CD8-positive, alpha-beta memory T cell (primary cell): ENCODE measurements at regions not wholly inside any gene's neighbourhood (a gene's known extent, or its start where the extent isn't known, plus 50 kb on each side); places are given as distances from the start of the nearest gene placed in this dataset.

Experiments used
- CTCF ChIA-PET: fragments of 350-600 bp; sonication (Branson Sonifier 250); formaldehyde crosslinking; loops from one replicate; lab custom pipeline; 2021; ENCODE audit warnings: antibody characterized with exemption; lab: Charles Lee
- POLR2A ChIA-PET: fragments of 350-600 bp; sonication (Branson Sonifier 250); formaldehyde crosslinking; loops from one replicate; lab custom pipeline; 2021; ENCODE audit warnings: antibody characterized with exemption; lab: Charles Lee
- DNase-seq, 5 donors: peaks; one replicate each; pipeline versions ENCODE4 v3.0.0 to v3.0.0-alpha.2; 2020 to 2022; ENCODE audit warnings: mixed read lengths in 1 of 5
- H3K27ac ChIP-seq: one replicate; pipeline ENCODE4 v1.7.0; 2013; ENCODE audit warnings: low read depth, mild to moderate bottlenecking, low read length, moderate library complexity
- H3K27me3 ChIP-seq: 2 replicates; pipeline ENCODE4 v1.7.0; 2013; ENCODE audit warnings: low read length, mild to moderate bottlenecking; ENCODE audit not compliant: insufficient read depth, poor library complexity, severe bottlenecking
- H3K36me3 ChIP-seq: 2 replicates; pipeline ENCODE4 v1.7.0; 2013; ENCODE audit warnings: mild to moderate bottlenecking, low read length, moderate library complexity; ENCODE audit not compliant: insufficient read depth
- H3K4me1 ChIP-seq: 2 replicates; pipeline ENCODE4 v1.7.0; 2013; ENCODE audit warnings: mild to moderate bottlenecking, low read length, moderate library complexity; ENCODE audit not compliant: insufficient read depth
- H3K4me3 ChIP-seq: 2 replicates; pipeline ENCODE4 v1.7.0; 2013; ENCODE audit warnings: mild to moderate bottlenecking, low read length
- H3K9me3 ChIP-seq: 2 replicates; pipeline ENCODE4 v1.7.0; 2013; ENCODE audit warnings: mild to moderate bottlenecking, low read length
- H3K27ac Mint-ChIP-seq, 8 donors: one replicate each; pipeline ENCODE4 v1.8.0; 2020 to 2021; ENCODE audit warnings: mixed read lengths in 8 of 8, mild to moderate bottlenecking in 6 of 8, inconsistent platforms in 3 of 8, moderate library complexity in 3 of 8
- H3K27me3 Mint-ChIP-seq, 2 donors: one replicate each; pipeline ENCODE4 v1.8.0; 2020 to 2021; ENCODE audit warnings: mixed read lengths in 2 of 2, mild to moderate bottlenecking in 1 of 2, moderate library complexity in 1 of 2
- H3K36me3 Mint-ChIP-seq, 3 donors: one replicate each; pipeline ENCODE4 v1.8.0; 2020 to 2021; ENCODE audit warnings: mixed read lengths in 3 of 3, inconsistent platforms in 1 of 3, mild to moderate bottlenecking in 1 of 3
- H3K4me1 Mint-ChIP-seq, 3 donors: one replicate each; pipeline ENCODE4 v1.8.0; 2020 to 2021; ENCODE audit warnings: mixed read lengths in 3 of 3, inconsistent platforms in 1 of 3, mild to moderate bottlenecking in 1 of 3
- H3K4me3 Mint-ChIP-seq, 7 donors: one replicate each; pipeline ENCODE4 v1.8.0; 2020 to 2021; ENCODE audit warnings: mixed read lengths in 7 of 7, mild to moderate bottlenecking in 6 of 7, moderate library complexity in 4 of 7, inconsistent platforms in 2 of 7
- H3K9me3 Mint-ChIP-seq, 5 donors: one replicate each; pipeline ENCODE4 v1.8.0; 2020 to 2022; ENCODE audit warnings: mixed read lengths in 5 of 5, mild to moderate bottlenecking in 3 of 5, moderate library complexity in 2 of 5, inconsistent platforms in 1 of 5

GRCh38 chr2:100720445-100720844 lies 99.5 kb upstream of the NPAS2 start:
- Histone ChIP-seq H3K4me3 (no peak overlapping the region), H3K4me1 (no peaks in the 10 kb centered on the region), H3K36me3 (no peaks in the 10 kb centered on the region), H3K9me3 (no peaks in the 10 kb centered on the region), H3K27me3 (no peaks in the 10 kb centered on the region), H3K27ac (no peak overlapping the region)
- DNase-seq = no peak
- no peaks in the 10 kb centered on the region for H3K9me3 Mint-ChIP-seq
- peaks cover 4 to 8% of the 10 kb centered on the region in 2 donors for H3K27me3 Mint-ChIP-seq
- ChIA-PET CTCF (no interaction called here), POLR2A (no interaction called here)
- no peaks in the 10 kb centered on the region for H3K36me3 Mint-ChIP-seq
- H3K4me1 Mint-ChIP-seq = no peaks in the 10 kb centered on the region
- H3K27ac Mint-ChIP-seq = no peak overlapping the region
- H3K4me3 Mint-ChIP-seq = no peak overlapping the region

- no peak overlapping the region for H3K27ac ChIP-seq
- no peaks in the 10 kb centered on the region for H3K9me3 Mint-ChIP-seq
- no peaks in the 10 kb centered on the region for H3K4me1 ChIP-seq
- no peaks in the 10 kb centered on the region for H3K4me1 Mint-ChIP-seq
- H3K4me3 ChIP-seq = no peak overlapping the region
- no peak overlapping the region for H3K4me3 Mint-ChIP-seq
- H3K27me3 Mint-ChIP-seq = peaks cover 6 to 17% of the 10 kb centered on the region in 2 donors
- DNase-seq = no peak
- no peak overlapping the region for H3K27ac Mint-ChIP-seq
- peaks cover 2% of the 10 kb centered on the region for H3K27me3 ChIP-seq
- no peaks in the 10 kb centered on the region for H3K36me3 Mint-ChIP-seq
- POLR2A ChIA-PET = no interaction called here
- CTCF ChIA-PET = no interaction called here
- no peaks in the 10 kb centered on the region for H3K36me3 ChIP-seq
- H3K9me3 ChIP-seq = no peaks in the 10 kb centered on the region
Measured at GRCh38 chr2:100721693-100722092, 98.2 kb upstream of the NPAS2 start.

- Mint-ChIP-seq H3K27me3 (peaks cover 6 to 19% of the 10 kb centered on the region in 2 donors), H3K36me3 (no peaks in the 10 kb centered on the region), H3K9me3 (no peaks in the 10 kb centered on the region), H3K27ac (no peak overlapping the region), H3K4me3 (no peak overlapping the region), H3K4me1 (no peaks in the 10 kb centered on the region)
- Histone ChIP-seq H3K27ac (no peak overlapping the region), H3K4me1 (no peaks in the 10 kb centered on the region), H3K36me3 (no peaks in the 10 kb centered on the region), H3K9me3 (no peaks in the 10 kb centered on the region), H3K4me3 (no peak overlapping the region), H3K27me3 (peaks cover 4% of the 10 kb centered on the region)
- POLR2A ChIA-PET = no interaction called here
- DNase-seq = no peak
- CTCF ChIA-PET = no interaction called here
Measured at GRCh38 chr2:100722125-100722524, 97.8 kb upstream of the NPAS2 start.

GRCh38 chr2:100726866-100727265 lies 93.1 kb upstream of the NPAS2 start:
- ChIA-PET CTCF (no interaction called here), POLR2A (no interaction called here)
- H3K4me1 Mint-ChIP-seq = no peaks in the 10 kb centered on the region
- H3K27me3 ChIP-seq = peaks cover 4% of the 10 kb centered on the region
- no peaks in the 10 kb centered on the region for H3K4me1 ChIP-seq
- H3K27ac Mint-ChIP-seq = no peak overlapping the region
- peaks cover 3 to 11% (median 6%) of the 10 kb centered on the region in 5 donors for H3K9me3 Mint-ChIP-seq
- no peak overlapping the region for H3K4me3 Mint-ChIP-seq
- no peaks in the 10 kb centered on the region for H3K36me3 Mint-ChIP-seq
- no peaks in the 10 kb centered on the region for H3K36me3 ChIP-seq
- peaks cover 8 to 48% of the 10 kb centered on the region in 2 donors for H3K27me3 Mint-ChIP-seq
- no peak overlapping the region for H3K27ac ChIP-seq
- H3K9me3 ChIP-seq = peaks cover 6% of the 10 kb centered on the region
- no peak overlapping the region for H3K4me3 ChIP-seq
- no peak for DNase-seq

- no peaks in the 10 kb centered on the region for H3K4me1 Mint-ChIP-seq
- H3K27ac Mint-ChIP-seq = no peak overlapping the region
- no peaks in the 10 kb centered on the region for H3K36me3 Mint-ChIP-seq
- H3K9me3 Mint-ChIP-seq = peaks cover 3 to 11% (median 6%) of the 10 kb centered on the region in 5 donors
- ChIA-PET POLR2A (no interaction called here), CTCF (interaction anchor here (0.7 to 1.0 kb wide), 2 partner anchors 120 to 376 kb away, joined by 3 to 4 read pairs; no protein-coding TSS in a partner anchor)
- Histone ChIP-seq H3K36me3 (no peaks in the 10 kb centered on the region), H3K27ac (no peak overlapping the region), H3K4me1 (no peaks in the 10 kb centered on the region), H3K27me3 (peaks cover 4% of the 10 kb centered on the region), H3K4me3 (no peak overlapping the region), H3K9me3 (peaks cover 6% of the 10 kb centered on the region)
- H3K4me3 Mint-ChIP-seq = no peak overlapping the region
- DNase-seq = peak in 1 of 5 donors; percentile 34
- H3K27me3 Mint-ChIP-seq = peaks cover 25 to 56% of the 10 kb centered on the region in 2 donors
Measured at GRCh38 chr2:100730290-100730868, 89.6 kb upstream of the NPAS2 start.

- no peak overlapping the region for H3K27ac ChIP-seq
- POLR2A ChIA-PET = no interaction called here
- no peak for DNase-seq
- Mint-ChIP-seq H3K27me3 (peaks cover 23 to 56% of the 10 kb centered on the region in 2 donors), H3K4me3 (no peak overlapping the region), H3K9me3 (peaks cover 3 to 11% (median 6%) of the 10 kb centered on the region in 5 donors), H3K4me1 (no peaks in the 10 kb centered on the region), H3K27ac (no peak overlapping the region), H3K36me3 (no peaks in the 10 kb centered on the region)
- H3K9me3 ChIP-seq = peaks cover 6% of the 10 kb centered on the region
- H3K36me3 ChIP-seq = no peaks in the 10 kb centered on the region
- H3K27me3 ChIP-seq = peaks cover 4% of the 10 kb centered on the region
- CTCF ChIA-PET = no interaction called here
- no peaks in the 10 kb centered on the region for H3K4me1 ChIP-seq
- H3K4me3 ChIP-seq = no peak overlapping the region
Measured at GRCh38 chr2:100731535-100731981, 88.4 kb upstream of the NPAS2 start.

GRCh38 chr2:100733391-100734187 lies 86.3 kb upstream of the NPAS2 start:
- CTCF ChIA-PET = no interaction called here
- no peak overlapping the region for H3K4me3 ChIP-seq

GRCh38 chr2:100736121-100736915 lies 83.6 kb upstream of the NPAS2 start:
- peaks cover 25 to 41% of the 10 kb centered on the region in 2 donors for H3K27me3 Mint-ChIP-seq
- Histone ChIP-seq H3K27ac (no peak overlapping the region), H3K4me1 (no peaks in the 10 kb centered on the region), H3K36me3 (no peaks in the 10 kb centered on the region), H3K9me3 (no peaks in the 10 kb centered on the region), H3K4me3 (no peak overlapping the region), H3K27me3 (no peaks in the 10 kb centered on the region)
- no peak overlapping the region for H3K27ac Mint-ChIP-seq
- no peaks in the 10 kb centered on the region for H3K9me3 Mint-ChIP-seq
- no peak overlapping the region for H3K4me3 Mint-ChIP-seq
- no peaks in the 10 kb centered on the region for H3K4me1 Mint-ChIP-seq
- no peak for DNase-seq
- ChIA-PET CTCF (no interaction called here), POLR2A (no interaction called here)
- no peaks in the 10 kb centered on the region for H3K36me3 Mint-ChIP-seq

More at GRCh38 chr2:100733391-100734187, 86.3 kb upstream of the NPAS2 start:
- Mint-ChIP-seq H3K27me3 (peaks cover 24 to 53% of the 10 kb centered on the region in 2 donors), H3K4me3 (no peak overlapping the region), H3K9me3 (peaks cover 3 to 10% (median 6%) of the 10 kb centered on the region in 5 donors), H3K4me1 (no peaks in the 10 kb centered on the region), H3K36me3 (no peaks in the 10 kb centered on the region), H3K27ac (no peak overlapping the region)
- no peaks in the 10 kb centered on the region for H3K4me1 ChIP-seq
- H3K27me3 ChIP-seq = no peaks in the 10 kb centered on the region
- peaks cover 6% of the 10 kb centered on the region for H3K9me3 ChIP-seq
- no peak for DNase-seq
- H3K36me3 ChIP-seq = no peaks in the 10 kb centered on the region
- POLR2A ChIA-PET = no interaction called here
- H3K27ac ChIP-seq = no peak overlapping the region
